Ovary (tissue), 3 donors: ENCODE measurements at regions not wholly inside any gene's neighbourhood (a gene's known extent, or its start where the extent isn't known, plus 50 kb on each side); places are given as distances from the start of the nearest gene placed in this dataset.

Experiments
- EP300 ChIP-seq: sonication (generic); formaldehyde crosslinking; IDR thresholded peaks from one replicate; pipeline ENCODE4 v1.6.1; 2017; ENCODE audit warnings: antibody characterized with exemption
- POLR2A ChIP-seq: fragments of 450-650 bp; IDR thresholded peaks from one replicate; pipeline ENCODE4 v1.6.1; 2017; ENCODE audit warnings: antibody characterized with exemption, mild to moderate bottlenecking, moderate library complexity
- TF ChIP-seq, protein P1 (sequence below), 3 donors: fragments of 450-650 bp in 2 of 3; fragments of 200-600 bp in 1 of 3; IDR thresholded peaks; one replicate each; pipeline versions ENCODE4 v1.5.1 to v1.8.0; 2016 to 2022; ENCODE audit warnings: antibody characterized with exemption in 3 of 3, mild to moderate bottlenecking in 1 of 3
- donor health status: DM: no; HTN: no; CAD: no.

DNA sequence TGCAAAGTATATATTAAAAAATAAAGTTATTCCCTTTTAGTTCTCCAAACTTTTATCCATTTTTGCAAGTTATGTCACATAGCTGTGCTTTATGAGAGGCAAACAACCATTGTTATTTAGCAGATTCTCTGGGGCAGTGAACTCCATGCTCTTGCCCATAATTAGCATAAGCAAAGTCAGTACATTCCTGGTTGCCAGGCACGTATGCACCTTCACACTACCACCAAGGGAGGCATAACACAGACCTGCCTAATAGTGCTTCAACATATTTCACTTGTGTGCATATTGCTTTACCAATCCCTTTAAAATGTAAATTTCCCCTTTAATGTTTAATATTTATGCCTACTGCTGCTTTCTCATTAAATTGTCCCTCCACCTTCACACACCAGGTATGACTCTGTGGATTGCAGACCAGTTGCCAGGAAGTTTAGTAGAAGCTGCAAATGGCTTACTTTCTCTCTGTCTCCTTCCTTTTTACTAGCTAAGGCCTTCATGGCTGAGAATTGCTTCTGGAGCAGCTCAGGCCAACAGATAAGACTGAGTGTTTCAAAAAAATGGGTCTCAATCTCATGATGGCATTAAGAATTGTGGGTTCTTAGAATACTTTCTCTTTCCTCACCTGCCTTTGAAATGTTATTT lies 388.2 kb downstream of the PRR16 start:
- TF ChIP-seq, protein P1, sequence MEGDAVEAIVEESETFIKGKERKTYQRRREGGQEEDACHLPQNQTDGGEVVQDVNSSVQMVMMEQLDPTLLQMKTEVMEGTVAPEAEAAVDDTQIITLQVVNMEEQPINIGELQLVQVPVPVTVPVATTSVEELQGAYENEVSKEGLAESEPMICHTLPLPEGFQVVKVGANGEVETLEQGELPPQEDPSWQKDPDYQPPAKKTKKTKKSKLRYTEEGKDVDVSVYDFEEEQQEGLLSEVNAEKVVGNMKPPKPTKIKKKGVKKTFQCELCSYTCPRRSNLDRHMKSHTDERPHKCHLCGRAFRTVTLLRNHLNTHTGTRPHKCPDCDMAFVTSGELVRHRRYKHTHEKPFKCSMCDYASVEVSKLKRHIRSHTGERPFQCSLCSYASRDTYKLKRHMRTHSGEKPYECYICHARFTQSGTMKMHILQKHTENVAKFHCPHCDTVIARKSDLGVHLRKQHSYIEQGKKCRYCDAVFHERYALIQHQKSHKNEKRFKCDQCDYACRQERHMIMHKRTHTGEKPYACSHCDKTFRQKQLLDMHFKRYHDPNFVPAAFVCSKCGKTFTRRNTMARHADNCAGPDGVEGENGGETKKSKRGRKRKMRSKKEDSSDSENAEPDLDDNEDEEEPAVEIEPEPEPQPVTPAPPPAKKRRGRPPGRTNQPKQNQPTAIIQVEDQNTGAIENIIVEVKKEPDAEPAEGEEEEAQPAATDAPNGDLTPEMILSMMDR (IDR thresholded peaks at IDR 0.05) = no peak
- TF ChIP-seq POLR2A (no peak), EP300 (no peak)
